ENCODE measurements at regions not wholly inside any gene's neighbourhood (a gene's known extent, or its start where the extent isn't known, plus 50 kb on each side); places are given as distances from the start of the nearest gene placed in this dataset.

DNA sequence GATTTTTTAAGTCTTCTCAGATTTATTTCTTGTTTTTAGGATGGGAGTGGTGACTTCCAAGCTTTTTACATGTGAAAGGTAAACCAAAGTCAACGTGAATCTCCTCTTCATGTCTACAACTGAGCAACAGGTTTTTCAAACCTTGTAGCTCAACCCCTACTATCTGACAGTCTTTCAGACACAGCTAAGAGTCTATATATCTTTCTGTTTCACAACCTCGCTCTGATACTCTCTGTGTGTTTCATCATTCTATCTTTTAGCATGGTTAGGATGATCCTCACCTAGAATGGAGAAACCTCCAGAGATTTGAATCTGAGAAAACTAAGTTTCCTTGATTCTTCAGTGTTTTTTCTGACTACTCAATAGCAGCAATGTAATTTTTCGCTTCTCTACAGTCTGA is 96.1 kb downstream of the EPDR1 start:
- TF ChIP-seq EZH2phosphoT487 (IDR thresholded peaks at IDR 0.05; ENCODE audit: low read depth, severe bottlenecking, unreplicated experiment) (no peak), EZH2 (IDR thresholded peaks at IDR 0.05; ENCODE audit: borderline replicate concordance) (no peak)
- TF ChIP-seq, protein P1, sequence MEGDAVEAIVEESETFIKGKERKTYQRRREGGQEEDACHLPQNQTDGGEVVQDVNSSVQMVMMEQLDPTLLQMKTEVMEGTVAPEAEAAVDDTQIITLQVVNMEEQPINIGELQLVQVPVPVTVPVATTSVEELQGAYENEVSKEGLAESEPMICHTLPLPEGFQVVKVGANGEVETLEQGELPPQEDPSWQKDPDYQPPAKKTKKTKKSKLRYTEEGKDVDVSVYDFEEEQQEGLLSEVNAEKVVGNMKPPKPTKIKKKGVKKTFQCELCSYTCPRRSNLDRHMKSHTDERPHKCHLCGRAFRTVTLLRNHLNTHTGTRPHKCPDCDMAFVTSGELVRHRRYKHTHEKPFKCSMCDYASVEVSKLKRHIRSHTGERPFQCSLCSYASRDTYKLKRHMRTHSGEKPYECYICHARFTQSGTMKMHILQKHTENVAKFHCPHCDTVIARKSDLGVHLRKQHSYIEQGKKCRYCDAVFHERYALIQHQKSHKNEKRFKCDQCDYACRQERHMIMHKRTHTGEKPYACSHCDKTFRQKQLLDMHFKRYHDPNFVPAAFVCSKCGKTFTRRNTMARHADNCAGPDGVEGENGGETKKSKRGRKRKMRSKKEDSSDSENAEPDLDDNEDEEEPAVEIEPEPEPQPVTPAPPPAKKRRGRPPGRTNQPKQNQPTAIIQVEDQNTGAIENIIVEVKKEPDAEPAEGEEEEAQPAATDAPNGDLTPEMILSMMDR (IDR thresholded peaks at IDR 0.05; ENCODE audit: poor library complexity): no peak
- Histone ChIP-seq H3K4me2 (no peak overlapping the region), H2AFZ (no peak overlapping the region), H3K79me2 (no peaks in the 10 kb centered on the region), H3K36me3 (replicated peaks; ENCODE audit: insufficient read depth, low read depth) (no peaks in the 10 kb centered on the region), H3K27me3 (no peaks in the 10 kb centered on the region), H3K27ac (no peak overlapping the region), H3K9me2 (replicated peaks; ENCODE audit: insufficient read depth) (no peaks in the 10 kb centered on the region), H4K20me1 (ENCODE audit: insufficient read depth, poor library complexity, severe bottlenecking) (no peaks in the 10 kb centered on the region), H3K4me1 (ENCODE audit: insufficient read depth) (no peaks in the 10 kb centered on the region), H3K4me3 (no peak overlapping the region), H3K9me3 (ENCODE audit: low read depth) (no peaks in the 10 kb centered on the region)
- 86% methylated on average over 3 of the region's 3 CpGs for WGBS (ENCODE audit: low lambda C conversion rate, missing lambda C conversion rate)
- DNase-seq (ENCODE audit: low spot score): no peak

GRCh38 chr7:38017320-38017719 is 96.9 kb downstream of the EPDR1 start:
- no peak overlapping the region for H3K4me3 ChIP-seq
- H3K79me2 ChIP-seq: no peaks in the 10 kb centered on the region
- WGBS (ENCODE audit: low lambda C conversion rate, missing lambda C conversion rate): 91% methylated on average over 1 of the region's 1 CpG
- no peak for TF ChIP-seq EZH2phosphoT487 (IDR thresholded peaks at IDR 0.05; ENCODE audit: low read depth, severe bottlenecking, unreplicated experiment)
- TF ChIP-seq EZH2 (IDR thresholded peaks at IDR 0.05; ENCODE audit: borderline replicate concordance): no peak
- TF ChIP-seq, protein P1 (IDR thresholded peaks at IDR 0.05; ENCODE audit: poor library complexity): no peak
- no peaks in the 10 kb centered on the region for H3K27me3 ChIP-seq
- H4K20me1 ChIP-seq (ENCODE audit: insufficient read depth, poor library complexity, severe bottlenecking): no peaks in the 10 kb centered on the region
- no peak overlapping the region for H3K27ac ChIP-seq
- H3K4me1 ChIP-seq (ENCODE audit: insufficient read depth): no peaks in the 10 kb centered on the region
- no peaks in the 10 kb centered on the region for H3K9me3 ChIP-seq (ENCODE audit: low read depth)
- no peak overlapping the region for H2AFZ ChIP-seq
- no peaks in the 10 kb centered on the region for H3K36me3 ChIP-seq (replicated peaks; ENCODE audit: insufficient read depth, low read depth)
- H3K4me2 ChIP-seq: no peak overlapping the region
- no peaks in the 10 kb centered on the region for H3K9me2 ChIP-seq (replicated peaks; ENCODE audit: insufficient read depth)
- DNase-seq (ENCODE audit: low spot score): no peak

DNA sequence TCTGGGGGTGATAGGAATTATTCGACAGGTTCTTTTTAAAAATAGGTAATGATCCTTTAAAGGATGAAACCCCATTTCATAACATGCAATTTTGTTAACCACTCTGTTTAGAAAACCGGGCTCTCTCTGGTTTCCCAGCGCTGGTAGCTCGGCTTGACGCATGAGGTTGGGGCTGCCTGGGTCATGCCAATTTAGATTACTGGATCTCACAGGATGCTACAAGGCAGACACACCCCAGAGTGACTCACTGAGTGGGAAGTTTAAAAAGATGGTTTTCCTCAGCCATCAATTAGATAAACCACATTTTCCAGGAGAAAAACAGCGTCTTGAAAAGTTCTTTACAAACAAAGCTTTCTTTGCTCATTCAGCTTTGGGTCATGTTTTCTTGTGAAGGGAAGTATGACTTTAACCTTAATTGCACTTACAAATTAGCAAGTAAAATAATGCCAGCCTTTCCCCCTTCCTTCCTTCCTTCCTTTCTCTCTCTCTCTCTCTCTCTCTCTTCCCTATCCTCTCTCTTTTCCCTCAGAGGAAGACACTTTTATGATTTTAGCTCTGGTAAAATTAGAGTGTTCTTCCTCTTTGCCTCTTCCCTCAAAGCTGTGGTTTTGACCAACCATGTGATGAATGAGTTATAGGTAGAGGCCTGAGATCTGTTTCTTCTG is 99.8 kb downstream of the EPDR1 start:
- DNase-seq (ENCODE audit: low spot score): no peak
- 81% methylated on average over 6 of the region's 6 CpGs for WGBS (ENCODE audit: low lambda C conversion rate, missing lambda C conversion rate)
- TF ChIP-seq EZH2 (IDR thresholded peaks at IDR 0.05; ENCODE audit: borderline replicate concordance): no peak
- TF ChIP-seq, protein P1 (IDR thresholded peaks at IDR 0.05; ENCODE audit: poor library complexity): no peak
- TF ChIP-seq EZH2phosphoT487 (IDR thresholded peaks at IDR 0.05; ENCODE audit: low read depth, severe bottlenecking, unreplicated experiment): no peak
- no peaks in the 10 kb centered on the region for H3K4me1 ChIP-seq (ENCODE audit: insufficient read depth)
- H3K79me2 ChIP-seq: no peaks in the 10 kb centered on the region
- H3K27me3 ChIP-seq: no peaks in the 10 kb centered on the region
- no peak overlapping the region for H3K27ac ChIP-seq
- H3K4me2 ChIP-seq: no peak overlapping the region
- H3K9me2 ChIP-seq (replicated peaks; ENCODE audit: insufficient read depth): no peaks in the 10 kb centered on the region
- H3K36me3 ChIP-seq (replicated peaks; ENCODE audit: insufficient read depth, low read depth): no peaks in the 10 kb centered on the region
- no peaks in the 10 kb centered on the region for H3K9me3 ChIP-seq (ENCODE audit: low read depth)
- no peaks in the 10 kb centered on the region for H4K20me1 ChIP-seq (ENCODE audit: insufficient read depth, poor library complexity, severe bottlenecking)
- H3K4me3 ChIP-seq: no peak overlapping the region
- H2AFZ ChIP-seq: no peak overlapping the region

All from hepatocyte (in vitro differentiated cells).